Endothelial cell of umbilical vein (primary cell): ENCODE measurements at regions not wholly inside any gene's neighbourhood (a gene's known extent, or its start where the extent isn't known, plus 50 kb on each side); places are given as distances from the start of the nearest gene placed in this dataset.

Experiments
- BruUV-seq: library from RNA; stranded (reverse); fragments of 400-500 nt; replicated peaks from 2 replicates; lab custom pipeline; 2021; lab: Mats Ljungman, UMichigan
- CTCF ChIA-PET: fragments of 300-600, 350-600 bp; sonication (Branson Sonifier 250); formaldehyde crosslinking; loops from one replicate; lab custom pipeline; 2021; ENCODE audit warnings: antibody characterized with exemption, inconsistent platforms; lab: Charles Lee
- POLR2A ChIA-PET: fragments of 300-600, 350-600 bp; sonication (Branson Sonifier 250); formaldehyde crosslinking; loops from one replicate; lab custom pipeline; 2021; ENCODE audit warnings: antibody characterized with exemption, inconsistent platforms; lab: Charles Lee
- DNase-seq: peaks from one replicate; pipeline ENCODE4 v3.0.0-alpha.2; 2011; ENCODE audit warnings: low read depth, low spot score
- FAIRE-seq: peaks from 2 replicates; lab custom pipeline; 2011; peaks lifted over from hg19 to GRCh38; lab: Jason Lieb, UNC
- H2AFZ ChIP-seq: 2 replicates; pipeline ENCODE4 v1.6.0; 2012; ENCODE audit warnings: low read depth, low read length, control low read depth, inconsistent platforms
- H3K27ac ChIP-seq: 2 replicates; pipeline ENCODE4 v1.5.1; 2011; ENCODE audit warnings: low read depth, mild to moderate bottlenecking, control low read depth, low read length, moderate library complexity; ENCODE audit not compliant: insufficient read depth
- H3K27me3 ChIP-seq, 2 experiments: 2 replicates each; pipeline versions ENCODE4 v1.6.0 to v1.6.1; 2011; ENCODE audit warnings: low read length in 2 of 2, mixed read lengths in 1 of 2; ENCODE audit not compliant: control insufficient read depth in 2 of 2, insufficient read depth in 2 of 2
- H3K36me3 ChIP-seq, 2 experiments: 2 replicates in 1 of 2; 3 replicates in 1 of 2; pipeline ENCODE4 v1.5.1; 2011; ENCODE audit warnings: low read length in 2 of 2, mild to moderate bottlenecking in 1 of 2, moderate library complexity in 1 of 2; ENCODE audit not compliant: control insufficient read depth in 2 of 2, insufficient read depth in 2 of 2; ENCODE audit errors: extremely low read depth in 1 of 2
- H3K4me1 ChIP-seq: 3 replicates; pipeline ENCODE4 v1.5.1; 2011; ENCODE audit warnings: mild to moderate bottlenecking, low read length; ENCODE audit not compliant: control insufficient read depth, insufficient read depth; ENCODE audit errors: extremely low read depth
- H3K4me2 ChIP-seq: 2 replicates; pipeline ENCODE4 v1.6.1; 2011; ENCODE audit warnings: low read length, control low read depth, mixed read lengths; ENCODE audit not compliant: insufficient read depth
- H3K4me3 ChIP-seq, 3 experiments: fragments of 200-600 bp in 1 of 3; sonication (generic), shearing (Covaris generic) in 1 of 3; replicated peaks in 1 of 3; 2 replicates each; pipeline ENCODE4 v1.5.1; 2011 to 2016; ENCODE audit warnings: control low read depth in 3 of 3, low read length in 3 of 3, mild to moderate bottlenecking in 2 of 3, inconsistent platforms in 1 of 3, low read depth in 1 of 3, moderate library complexity in 1 of 3; ENCODE audit not compliant: insufficient read depth in 1 of 3
- H3K79me2 ChIP-seq: 2 replicates; pipeline ENCODE4 v1.6.0; 2012; ENCODE audit warnings: low read length, inconsistent platforms; ENCODE audit not compliant: control insufficient read depth, insufficient read depth
- H3K9ac ChIP-seq: replicated peaks from 2 replicates; pipeline ENCODE3; 2011; ENCODE audit warnings: low read length, control low read depth; ENCODE audit not compliant: insufficient read depth; ENCODE audit errors: extremely low read depth
- H3K9me1 ChIP-seq: replicated peaks from 3 replicates; pipeline ENCODE4 v1.6.0; 2011; ENCODE audit warnings: mild to moderate bottlenecking, low read length; ENCODE audit not compliant: control insufficient read depth, insufficient read depth; ENCODE audit errors: extremely low read depth
- H3K9me3 ChIP-seq: replicated peaks from 2 replicates; pipeline ENCODE4 v1.5.1; 2012; ENCODE audit warnings: low read length, inconsistent platforms; ENCODE audit not compliant: control insufficient read depth, insufficient read depth
- H4K20me1 ChIP-seq: replicated peaks from 2 replicates; pipeline ENCODE3; 2011; ENCODE audit warnings: mild to moderate bottlenecking, low read length; ENCODE audit not compliant: control insufficient read depth, insufficient read depth; ENCODE audit errors: extremely low read depth
- EZH2 ChIP-seq: IDR thresholded peaks from 2 replicates; pipeline ENCODE4 v1.6.1; 2012; ENCODE audit warnings: borderline replicate concordance, low read depth, mild to moderate bottlenecking, moderate library complexity, low read length, inconsistent platforms; ENCODE audit not compliant: severe bottlenecking
- FOS ChIP-seq: IDR thresholded peaks from 2 replicates; pipeline ENCODE4 v1.6.1; 2011; ENCODE audit warnings: mild to moderate bottlenecking, low read length, moderate library complexity, borderline replicate concordance; ENCODE audit not compliant: insufficient read depth
- GATA2 ChIP-seq: IDR thresholded peaks from 2 replicates; pipeline ENCODE4 v1.7.0; 2011; ENCODE audit warnings: low read depth, mild to moderate bottlenecking, moderate library complexity, mixed read lengths, low read length; ENCODE audit not compliant: insufficient read length, insufficient read depth
- JUN ChIP-seq: IDR thresholded peaks from 2 replicates; pipeline ENCODE4 v1.6.1; 2011; ENCODE audit warnings: borderline replicate concordance, low read depth; ENCODE audit not compliant: insufficient read length, insufficient read depth
- MYC ChIP-seq: IDR thresholded peaks from one replicate; pipeline ENCODE4 v1.6.1; 2011; ENCODE audit warnings: mild to moderate bottlenecking, low read depth, low read length
- POLR2A ChIP-seq: IDR thresholded peaks from 2 replicates; pipeline ENCODE4 v1.6.1; 2012; ENCODE audit warnings: low read depth, mild to moderate bottlenecking, control low read depth, low read length
- POLR2AphosphoS5 ChIP-seq: IDR thresholded peaks from 2 replicates; pipeline ENCODE4 v1.6.1; 2012; ENCODE audit warnings: low read depth, mild to moderate bottlenecking, control low read depth, low read length, moderate library complexity; ENCODE audit not compliant: insufficient read depth
- dilution Hi-C: fragments of 300-500 bp; cut with MboI; formaldehyde crosslinking; loops from one replicate; pipeline ENCODE4 v1.15.0; 2019; ENCODE audit warnings: low sequenced_read_pairs; ENCODE audit not compliant: extremely low pct_ligation_motif_present
- intact Hi-C: fragments of 100-400 bp; cut with micrococcal nuclease; formaldehyde crosslinking; loops from one replicate; pipeline ENCODE4 v1.10.0; 2022
- TF ChIP-seq, protein P1 (sequence below), 2 donors: IDR thresholded peaks; 1 replicate in 1 of 2; 2 replicates in 1 of 2; pipeline ENCODE4 v1.5.1; 2011; ENCODE audit warnings: low read length in 2 of 2, mild to moderate bottlenecking in 2 of 2, moderate library complexity in 2 of 2, control low read depth in 1 of 2, inconsistent platforms in 1 of 2, low read depth in 1 of 2; ENCODE audit not compliant: insufficient read depth in 1 of 2; ENCODE audit errors: extremely low read depth in 1 of 2
- TF ChIP-seq, protein P2 (sequence below): IDR thresholded peaks from 2 replicates; pipeline ENCODE4 v1.6.1; 2011; ENCODE audit not compliant: insufficient read depth, insufficient read length

DNA sequence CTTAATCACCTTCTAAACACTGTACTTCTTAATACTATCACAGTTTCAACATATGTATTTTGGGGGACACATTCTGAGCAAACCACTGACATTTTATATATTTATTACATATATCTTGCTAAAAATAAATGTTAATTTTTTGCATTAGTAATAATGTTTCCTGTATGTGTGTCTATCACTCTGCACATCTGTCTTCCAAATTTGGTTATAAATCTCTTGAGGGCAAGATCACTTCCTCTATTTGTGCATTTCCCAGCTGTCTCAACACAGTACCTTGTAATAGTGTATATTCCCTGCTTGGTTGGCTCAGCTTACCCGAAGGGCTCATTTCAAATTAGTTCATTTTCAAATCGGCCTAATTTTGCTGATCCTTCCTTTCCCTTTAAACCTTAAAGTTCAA is 617.1 kb upstream of the GYPC start:
- H3K4me3 ChIP-seq, result no peak overlapping the region
- BruUV-seq, result no TSS peak
- FAIRE-seq, result no peak
- no peaks in the 10 kb centered on the region for H3K36me3 ChIP-seq
- no peak for DNase-seq
- no peaks in the 10 kb centered on the region for H4K20me1 ChIP-seq
- H3K27me3 ChIP-seq, result no peaks in the 10 kb centered on the region
- ChIA-PET POLR2A (no interaction called here), CTCF (no interaction called here)
- H3K79me2 ChIP-seq, result no peaks in the 10 kb centered on the region
- H3K9ac ChIP-seq, result no peak overlapping the region
- no peaks in the 10 kb centered on the region for H3K4me1 ChIP-seq
- TF ChIP-seq, protein P1, sequence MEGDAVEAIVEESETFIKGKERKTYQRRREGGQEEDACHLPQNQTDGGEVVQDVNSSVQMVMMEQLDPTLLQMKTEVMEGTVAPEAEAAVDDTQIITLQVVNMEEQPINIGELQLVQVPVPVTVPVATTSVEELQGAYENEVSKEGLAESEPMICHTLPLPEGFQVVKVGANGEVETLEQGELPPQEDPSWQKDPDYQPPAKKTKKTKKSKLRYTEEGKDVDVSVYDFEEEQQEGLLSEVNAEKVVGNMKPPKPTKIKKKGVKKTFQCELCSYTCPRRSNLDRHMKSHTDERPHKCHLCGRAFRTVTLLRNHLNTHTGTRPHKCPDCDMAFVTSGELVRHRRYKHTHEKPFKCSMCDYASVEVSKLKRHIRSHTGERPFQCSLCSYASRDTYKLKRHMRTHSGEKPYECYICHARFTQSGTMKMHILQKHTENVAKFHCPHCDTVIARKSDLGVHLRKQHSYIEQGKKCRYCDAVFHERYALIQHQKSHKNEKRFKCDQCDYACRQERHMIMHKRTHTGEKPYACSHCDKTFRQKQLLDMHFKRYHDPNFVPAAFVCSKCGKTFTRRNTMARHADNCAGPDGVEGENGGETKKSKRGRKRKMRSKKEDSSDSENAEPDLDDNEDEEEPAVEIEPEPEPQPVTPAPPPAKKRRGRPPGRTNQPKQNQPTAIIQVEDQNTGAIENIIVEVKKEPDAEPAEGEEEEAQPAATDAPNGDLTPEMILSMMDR (IDR thresholded peaks at IDR 0.05; ENCODE audit: extremely low read depth in 1 of 2, insufficient read depth in 1 of 2, low read depth in 1 of 2, low read length in 2 of 2), result no peak
- TF ChIP-seq FOS (no peak), GATA2 (no peak), MYC (no peak), JUN (no peak), POLR2AphosphoS5 (no peak), POLR2A (no peak), EZH2 (no peak)
- TF ChIP-seq, protein P2, sequence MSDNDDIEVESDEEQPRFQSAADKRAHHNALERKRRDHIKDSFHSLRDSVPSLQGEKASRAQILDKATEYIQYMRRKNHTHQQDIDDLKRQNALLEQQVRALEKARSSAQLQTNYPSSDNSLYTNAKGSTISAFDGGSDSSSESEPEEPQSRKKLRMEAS, result no peak
- H2AFZ ChIP-seq, result no peak overlapping the region
- H3K4me2 ChIP-seq, result no peak overlapping the region
- dilution Hi-C loops (no loop called here), intact Hi-C loops (no loop called here)
- H3K9me3 ChIP-seq, result peaks cover 5% of the 10 kb centered on the region
- H3K9me1 ChIP-seq, result no peaks in the 10 kb centered on the region
- H3K27ac ChIP-seq, result no peak overlapping the region
